Activated CD4-positive, alpha-beta memory T cell treated with anti-CD3 and anti-CD28 coated beads for 36 hours (primary cell): ENCODE measurements at regions not wholly inside any gene's neighbourhood (a gene's known extent, or its start where the extent isn't known, plus 50 kb on each side); places are given as distances from the start of the nearest gene placed in this dataset.
"Not testable (repeated sequence)": the region's sequence is repeated elsewhere in the genome, so short reads cannot be mapped to it uniquely, and the experiment has no call there.

Experiments used
- CTCF ChIA-PET: fragments of 350-600 bp; sonication (Branson Sonifier 250); formaldehyde crosslinking; loops from one replicate; lab custom pipeline; 2021; ENCODE audit warnings: antibody characterized with exemption, inconsistent platforms; lab: Charles Lee
- POLR2A ChIA-PET: fragments of 350-600 bp; sonication (Branson Sonifier 250); formaldehyde crosslinking; loops from one replicate; lab custom pipeline; 2021; ENCODE audit warnings: antibody characterized with exemption; lab: Charles Lee
- DNase-seq: peaks from one replicate; pipeline ENCODE4 v3.0.0-alpha.2; 2020
- H3K27ac Mint-ChIP-seq: one replicate; pipeline ENCODE4 v1.8.0; 2021; ENCODE audit warnings: mixed read lengths
- H3K27me3 Mint-ChIP-seq: one replicate; pipeline ENCODE4 v1.8.0; 2021; ENCODE audit warnings: mixed read lengths
- H3K36me3 Mint-ChIP-seq: one replicate; pipeline ENCODE4 v1.8.0; 2021; ENCODE audit warnings: mixed read lengths
- H3K4me1 Mint-ChIP-seq: one replicate; pipeline ENCODE4 v1.8.0; 2021; ENCODE audit warnings: low read depth, mixed read lengths
- H3K4me3 Mint-ChIP-seq: one replicate; pipeline ENCODE4 v1.8.0; 2021; ENCODE audit warnings: mild to moderate bottlenecking, mixed read lengths
- H3K9me3 Mint-ChIP-seq: one replicate; pipeline ENCODE4 v1.8.0; 2021; ENCODE audit warnings: mixed read lengths
- intact Hi-C: fragments of 100-400 bp; cut with micrococcal nuclease; formaldehyde crosslinking; loops from one replicate; pipeline ENCODE4 v1.15.1; 2023

GRCh38 chr2:228444161-228444560 is 262.7 kb upstream of the SPHKAP start:
- no peaks in the 10 kb centered on the region for H3K9me3 Mint-ChIP-seq
- intact Hi-C loops: no loop called here
- no peaks in the 10 kb centered on the region for H3K4me1 Mint-ChIP-seq
- no peaks in the 10 kb centered on the region for H3K36me3 Mint-ChIP-seq
- H3K27me3 Mint-ChIP-seq: no peaks in the 10 kb centered on the region
- ChIA-PET POLR2A (no interaction called here), CTCF (no interaction called here)
- no peak for DNase-seq
- no peak overlapping the region for H3K4me3 Mint-ChIP-seq
- H3K27ac Mint-ChIP-seq: no peak overlapping the region

- H3K27ac Mint-ChIP-seq: no peak overlapping the region
- intact Hi-C loops: no loop called here
- H3K27me3 Mint-ChIP-seq: no peaks in the 10 kb centered on the region
- no peaks in the 10 kb centered on the region for H3K36me3 Mint-ChIP-seq
- ChIA-PET CTCF (no interaction called here), POLR2A (no interaction called here)
- H3K4me1 Mint-ChIP-seq: no peaks in the 10 kb centered on the region
- H3K4me3 Mint-ChIP-seq: no peak overlapping the region
- no peak for DNase-seq
- peaks cover 6% of the 10 kb centered on the region for H3K9me3 Mint-ChIP-seq
Measured at GRCh38 chr2:228433721-228434120, 252.2 kb upstream of the SPHKAP start.

GRCh38 chr2:228432116-228432515 is 250.6 kb upstream of the SPHKAP start:
- intact Hi-C loops: no loop called here
- H3K27me3 Mint-ChIP-seq: no peaks in the 10 kb centered on the region
- H3K27ac Mint-ChIP-seq: no peak overlapping the region
- CTCF ChIA-PET: no interaction called here
- no peaks in the 10 kb centered on the region for H3K36me3 Mint-ChIP-seq
- peaks cover 11% of the 10 kb centered on the region for H3K9me3 Mint-ChIP-seq
- H3K4me3 Mint-ChIP-seq: no peak overlapping the region
- no peaks in the 10 kb centered on the region for H3K4me1 Mint-ChIP-seq
- POLR2A ChIA-PET: no interaction called here
- no peak for DNase-seq

DNA sequence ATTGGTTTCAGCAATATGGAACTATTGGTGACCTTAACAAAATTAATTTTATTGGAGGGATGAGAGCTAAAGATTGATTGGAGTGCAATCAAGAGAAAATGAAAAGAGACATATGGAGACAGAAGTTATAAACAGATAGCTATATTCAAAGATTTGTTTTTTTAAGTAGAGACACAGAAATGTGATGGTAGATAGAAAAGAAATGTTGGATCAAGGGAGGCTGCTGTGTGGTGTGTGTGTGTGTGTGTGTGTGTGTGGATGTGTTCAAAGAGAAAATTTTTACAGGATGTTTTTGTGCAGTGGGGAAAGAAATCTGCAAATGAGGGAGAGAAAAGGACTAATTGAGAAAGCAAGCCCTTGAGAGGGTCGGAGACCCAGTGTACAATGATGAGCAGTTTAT is 249.5 kb upstream of the SPHKAP start:
- intact Hi-C loops: no loop called here
- Mint-ChIP-seq H3K36me3 (no peaks in the 10 kb centered on the region), H3K27ac (no peak overlapping the region), H3K4me3 (no peak overlapping the region), H3K27me3 (no peaks in the 10 kb centered on the region), H3K4me1 (no peaks in the 10 kb centered on the region), H3K9me3 (peaks cover 15% of the 10 kb centered on the region)
- ChIA-PET POLR2A (no interaction called here), CTCF (no interaction called here)
- no peak for DNase-seq

DNA sequence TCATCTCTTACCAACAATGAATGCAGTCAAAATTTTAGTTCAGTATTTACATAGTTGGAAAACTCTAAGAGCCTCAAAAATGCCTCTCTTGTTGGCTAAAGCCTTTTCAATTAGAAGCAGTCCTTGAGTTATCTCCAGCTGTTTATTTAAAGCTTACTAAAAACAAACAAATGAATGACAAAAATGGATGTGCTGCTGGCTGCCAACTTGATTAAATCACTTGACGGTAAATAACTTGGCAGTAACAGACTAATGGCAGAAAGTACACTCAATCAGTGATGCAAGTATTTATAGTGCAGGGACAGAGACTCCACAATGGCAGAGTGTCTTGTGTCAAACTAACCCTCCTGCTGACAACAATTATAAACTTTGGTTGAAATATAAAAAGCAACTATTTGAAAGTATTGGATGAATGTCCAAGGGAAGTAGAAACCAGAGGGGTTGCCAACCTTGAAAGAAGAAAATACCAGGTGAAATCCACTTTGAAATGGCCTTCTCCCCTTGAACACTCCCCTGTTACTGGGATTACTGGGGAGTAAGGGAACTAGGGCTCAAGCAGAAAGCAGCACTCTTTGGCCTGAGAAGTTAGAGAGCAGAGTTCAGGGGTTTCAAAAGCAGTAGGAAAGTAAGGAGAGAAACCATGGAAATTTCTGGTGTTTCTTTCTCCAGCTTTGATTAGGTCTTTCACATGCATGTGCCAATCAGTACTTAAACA is 245.2 kb upstream of the SPHKAP start:
- intact Hi-C loops: no loop called here
- Mint-ChIP-seq H3K4me3 (no peak overlapping the region), H3K27me3 (no peaks in the 10 kb centered on the region), H3K27ac (no peak overlapping the region), H3K36me3 (no peaks in the 10 kb centered on the region), H3K9me3 (peaks cover 14% of the 10 kb centered on the region), H3K4me1 (no peaks in the 10 kb centered on the region)
- POLR2A ChIA-PET: no interaction called here
- CTCF ChIA-PET: no interaction called here
- no peak for DNase-seq

GRCh38 chr2:228425411-228426060 is 244.0 kb upstream of the SPHKAP start:
- POLR2A ChIA-PET, H3K4me1 Mint-ChIP-seq, H3K36me3 Mint-ChIP-seq, H3K27ac Mint-ChIP-seq, H3K4me3 Mint-ChIP-seq, DNase-seq, CTCF ChIA-PET, intact Hi-C loops, H3K27me3 Mint-ChIP-seq: not testable (repeated sequence)
- peaks cover 11% of the 10 kb centered on the region for H3K9me3 Mint-ChIP-seq

DNA sequence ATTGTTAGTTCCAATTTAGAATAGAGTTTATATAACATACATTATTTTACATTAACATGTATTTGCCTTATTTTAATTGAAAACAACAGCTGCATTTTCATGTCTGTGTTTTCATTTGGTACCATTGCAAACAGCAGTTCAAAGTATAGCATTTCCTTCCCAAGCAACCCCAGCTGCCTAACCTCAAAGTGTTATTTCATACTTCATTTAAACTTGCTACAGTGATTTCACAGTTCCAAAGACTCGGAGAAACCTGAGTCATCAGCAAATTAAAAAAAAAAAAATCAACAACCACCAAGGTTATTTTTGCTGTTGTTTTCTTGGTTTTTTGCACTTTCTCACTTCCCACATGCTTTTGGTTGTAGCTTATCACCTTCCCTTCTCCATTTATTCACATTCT is 236.5 kb upstream of the SPHKAP start:
- no peak for DNase-seq
- no peak overlapping the region for H3K4me3 Mint-ChIP-seq
- H3K4me1 Mint-ChIP-seq: no peaks in the 10 kb centered on the region
- ChIA-PET CTCF (no interaction called here), POLR2A (no interaction called here)
- H3K27me3 Mint-ChIP-seq: no peaks in the 10 kb centered on the region
- H3K36me3 Mint-ChIP-seq: no peaks in the 10 kb centered on the region
- H3K27ac Mint-ChIP-seq: no peak overlapping the region
- intact Hi-C loops: no loop called here
- peaks cover 7% of the 10 kb centered on the region for H3K9me3 Mint-ChIP-seq

DNA sequence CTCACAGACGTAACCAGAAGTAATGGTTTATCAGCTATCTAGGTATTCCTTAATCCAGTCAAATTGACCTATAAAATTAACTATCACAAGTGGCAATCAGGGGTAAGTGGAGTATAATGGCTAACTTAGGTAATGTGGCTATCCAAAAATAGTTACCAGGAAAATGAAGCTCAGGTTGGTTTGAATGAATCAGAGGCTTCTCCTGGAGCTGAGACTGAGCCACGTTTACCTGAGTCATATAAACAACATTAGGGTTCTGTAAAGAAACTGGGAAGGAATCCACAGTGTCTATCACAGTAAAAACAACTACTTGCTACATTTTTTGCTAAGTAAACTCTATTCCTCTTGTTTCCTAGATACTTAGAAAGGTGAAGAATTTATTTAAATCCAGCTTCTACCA is 236.0 kb upstream of the SPHKAP start:
- no peaks in the 10 kb centered on the region for H3K27me3 Mint-ChIP-seq
- no peak for DNase-seq
- ChIA-PET POLR2A (no interaction called here), CTCF (no interaction called here)
- no peaks in the 10 kb centered on the region for H3K36me3 Mint-ChIP-seq
- H3K4me1 Mint-ChIP-seq: no peaks in the 10 kb centered on the region
- H3K27ac Mint-ChIP-seq: no peak overlapping the region
- H3K4me3 Mint-ChIP-seq: no peak overlapping the region
- peaks cover 7% of the 10 kb centered on the region for H3K9me3 Mint-ChIP-seq
- intact Hi-C loops: no loop called here

DNA sequence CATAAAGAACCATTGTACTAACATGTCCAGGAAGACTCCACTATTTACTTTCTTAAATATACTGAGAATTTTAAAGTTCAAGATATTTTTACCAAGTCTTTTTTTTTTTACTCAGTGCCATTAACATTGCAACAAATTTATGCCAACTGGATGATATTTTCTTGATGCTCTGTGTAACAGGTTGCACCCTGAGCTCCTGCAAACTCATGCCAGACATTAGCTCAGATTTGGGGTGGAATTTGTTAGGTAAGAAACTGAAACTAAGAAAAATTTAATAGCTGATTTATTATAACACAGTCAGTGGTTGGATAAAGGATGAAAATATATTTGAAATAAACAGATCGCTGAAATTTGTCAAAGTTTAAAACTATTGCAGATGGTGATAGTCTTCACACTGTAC is 228.6 kb upstream of the SPHKAP start:
- intact Hi-C loops: no loop called here
- no peak overlapping the region for H3K4me3 Mint-ChIP-seq
- POLR2A ChIA-PET: no interaction called here
- DNase-seq: no peak
- H3K4me1 Mint-ChIP-seq: no peaks in the 10 kb centered on the region
- H3K27ac Mint-ChIP-seq: no peak overlapping the region
- no peaks in the 10 kb centered on the region for H3K36me3 Mint-ChIP-seq
- no peaks in the 10 kb centered on the region for H3K9me3 Mint-ChIP-seq
- CTCF ChIA-PET: no interaction called here
- H3K27me3 Mint-ChIP-seq: no peaks in the 10 kb centered on the region

DNA sequence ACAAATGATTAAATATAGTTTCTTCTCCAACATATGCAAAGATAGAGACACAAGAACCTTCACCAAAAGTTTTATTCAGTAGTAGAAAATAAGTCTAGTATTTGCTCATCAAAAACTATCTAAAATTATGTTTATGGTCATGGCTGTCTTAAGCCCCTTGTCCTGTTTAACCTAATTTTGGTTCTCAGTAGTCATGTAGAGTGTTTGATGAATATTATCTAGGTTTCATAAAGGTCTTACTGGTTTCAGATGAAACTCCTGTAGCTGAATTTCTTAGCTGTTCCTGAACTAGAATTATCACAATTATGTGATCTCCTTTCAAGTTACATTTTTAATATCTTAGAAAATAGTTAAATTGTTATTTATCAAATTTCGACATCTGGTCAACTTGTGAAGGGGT is 228.0 kb upstream of the SPHKAP start:
- no peaks in the 10 kb centered on the region for H3K36me3 Mint-ChIP-seq
- H3K9me3 Mint-ChIP-seq: no peaks in the 10 kb centered on the region
- intact Hi-C loops: no loop called here
- H3K4me1 Mint-ChIP-seq: no peaks in the 10 kb centered on the region
- ChIA-PET CTCF (no interaction called here), POLR2A (no interaction called here)
- no peak overlapping the region for H3K4me3 Mint-ChIP-seq
- H3K27me3 Mint-ChIP-seq: no peaks in the 10 kb centered on the region
- no peak for DNase-seq
- H3K27ac Mint-ChIP-seq: no peak overlapping the region

- intact Hi-C loops: no loop called here
- no peak for DNase-seq
- ChIA-PET CTCF (no interaction called here), POLR2A (no interaction called here)
- Mint-ChIP-seq H3K4me1 (no peaks in the 10 kb centered on the region), H3K9me3 (no peaks in the 10 kb centered on the region), H3K27ac (no peak overlapping the region), H3K4me3 (no peak overlapping the region), H3K27me3 (no peaks in the 10 kb centered on the region), H3K36me3 (no peaks in the 10 kb centered on the region)
Measured at GRCh38 chr2:228408529-228409227, 227.2 kb upstream of the SPHKAP start.

GRCh38 chr2:228407821-228408220 is 226.3 kb upstream of the SPHKAP start:
- DNase-seq: no peak
- Mint-ChIP-seq H3K9me3 (no peaks in the 10 kb centered on the region), H3K27me3 (no peaks in the 10 kb centered on the region), H3K27ac (no peak overlapping the region), H3K36me3 (no peaks in the 10 kb centered on the region), H3K4me1 (no peaks in the 10 kb centered on the region), H3K4me3 (no peak overlapping the region)
- intact Hi-C loops: no loop called here
- ChIA-PET POLR2A (no interaction called here), CTCF (no interaction called here)
